ENCODE measurements at regions not wholly inside any gene's neighbourhood (a gene's known extent, or its start where the extent isn't known, plus 50 kb on each side); places are given as distances from the start of the nearest gene placed in this dataset.

DNA sequence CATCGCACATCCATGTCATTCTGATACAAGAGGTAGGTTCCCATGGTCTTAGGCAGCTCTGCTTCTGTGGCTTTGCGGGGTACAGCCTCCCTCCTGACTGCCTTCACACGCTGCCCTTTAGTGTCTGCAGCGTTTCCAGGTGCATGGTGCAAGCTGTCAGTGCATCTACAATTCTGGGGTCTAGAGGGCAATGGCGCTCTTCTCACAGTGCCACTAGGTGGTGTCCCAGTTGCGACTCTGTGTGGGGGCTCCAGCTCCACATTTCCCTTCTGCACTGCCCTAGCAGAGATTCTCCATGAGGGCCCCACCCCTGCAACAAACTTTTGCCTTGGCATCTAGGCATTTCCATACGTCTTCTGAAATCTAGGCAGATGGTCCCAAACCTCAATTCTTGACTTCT is 138.2 kb upstream of the BRINP3 start:
- TF ChIP-seq, protein P1, sequence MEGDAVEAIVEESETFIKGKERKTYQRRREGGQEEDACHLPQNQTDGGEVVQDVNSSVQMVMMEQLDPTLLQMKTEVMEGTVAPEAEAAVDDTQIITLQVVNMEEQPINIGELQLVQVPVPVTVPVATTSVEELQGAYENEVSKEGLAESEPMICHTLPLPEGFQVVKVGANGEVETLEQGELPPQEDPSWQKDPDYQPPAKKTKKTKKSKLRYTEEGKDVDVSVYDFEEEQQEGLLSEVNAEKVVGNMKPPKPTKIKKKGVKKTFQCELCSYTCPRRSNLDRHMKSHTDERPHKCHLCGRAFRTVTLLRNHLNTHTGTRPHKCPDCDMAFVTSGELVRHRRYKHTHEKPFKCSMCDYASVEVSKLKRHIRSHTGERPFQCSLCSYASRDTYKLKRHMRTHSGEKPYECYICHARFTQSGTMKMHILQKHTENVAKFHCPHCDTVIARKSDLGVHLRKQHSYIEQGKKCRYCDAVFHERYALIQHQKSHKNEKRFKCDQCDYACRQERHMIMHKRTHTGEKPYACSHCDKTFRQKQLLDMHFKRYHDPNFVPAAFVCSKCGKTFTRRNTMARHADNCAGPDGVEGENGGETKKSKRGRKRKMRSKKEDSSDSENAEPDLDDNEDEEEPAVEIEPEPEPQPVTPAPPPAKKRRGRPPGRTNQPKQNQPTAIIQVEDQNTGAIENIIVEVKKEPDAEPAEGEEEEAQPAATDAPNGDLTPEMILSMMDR (IDR thresholded peaks at IDR 0.05; ENCODE audit: low read depth, low read length, poor library complexity, severe bottlenecking), result no peak
- TF ChIP-seq EZH2phosphoT487 (IDR thresholded peaks at IDR 0.05; ENCODE audit: borderline replicate concordance, low read length), result no peak
